ENCODE measurements at regions not wholly inside any gene's neighbourhood (a gene's known extent, or its start where the extent isn't known, plus 50 kb on each side); places are given as distances from the start of the nearest gene placed in this dataset.

- no peak for TF ChIP-seq SPI1 (IDR thresholded peaks at IDR 0.05; ENCODE audit: low read depth, low read length)
- TF ChIP-seq POLR2AphosphoS5 (IDR thresholded peaks at IDR 0.05; ENCODE audit: low read depth, low read length) = no peak
Measured at GRCh38 chr19:29268721-29269393, 55.9 kb upstream of the UQCRFS1 start.
